ENCODE measurements at regions not wholly inside any gene's neighbourhood (a gene's known extent, or its start where the extent isn't known, plus 50 kb on each side); places are given as distances from the start of the nearest gene placed in this dataset.

- H3K4me3 ChIP-seq (ENCODE audit: low read length in 3 of 3) = no peak overlapping the region
- TF ChIP-seq CTCF (IDR thresholded peaks at IDR 0.05; ENCODE audit: borderline replicate concordance, extremely low read depth, insufficient read depth) = no peak
- DNase-seq (no peak), FAIRE-seq (no peak)
- H3K27me3 ChIP-seq (ENCODE audit: control insufficient read depth, insufficient read depth, low read length) = no peaks in the 10 kb centered on the region
- no peaks in the 10 kb centered on the region for H3K4me1 ChIP-seq (ENCODE audit: control insufficient read depth in 2 of 3, insufficient read depth in 2 of 3, low read depth in 1 of 3, low read length in 3 of 3)
- no peak overlapping the region for H3K9ac ChIP-seq (ENCODE audit: low read length in 3 of 3)
- intact Hi-C loops (cut with DNase I) = no loop called here
- H3K27ac ChIP-seq (ENCODE audit: low read depth in 2 of 2, low read length in 2 of 2) = no peak overlapping the region
- H3K36me3 ChIP-seq (ENCODE audit: control insufficient read depth in 2 of 3, insufficient read depth in 3 of 3, low read length in 3 of 3) = no peaks in the 10 kb centered on the region
- no peaks in the 10 kb centered on the region for H3K9me3 ChIP-seq (ENCODE audit: control insufficient read depth in 2 of 3, insufficient read depth in 1 of 3, low read length in 3 of 3)
Measured at GRCh38 chr4:30847167-30847566, 127.0 kb downstream of the PCDH7 start.

- no peak for TF ChIP-seq CTCF (IDR thresholded peaks at IDR 0.05; ENCODE audit: borderline replicate concordance, extremely low read depth, insufficient read depth)
- Histone ChIP-seq H3K36me3 (ENCODE audit: control insufficient read depth in 2 of 3, insufficient read depth in 3 of 3, low read length in 3 of 3) (no peaks in the 10 kb centered on the region), H3K4me1 (ENCODE audit: control insufficient read depth in 2 of 3, insufficient read depth in 2 of 3, low read depth in 1 of 3, low read length in 3 of 3) (no peaks in the 10 kb centered on the region), H3K9ac (ENCODE audit: low read length in 3 of 3) (no peak overlapping the region), H3K4me3 (ENCODE audit: low read length in 3 of 3) (no peak overlapping the region), H3K9me3 (ENCODE audit: control insufficient read depth in 2 of 3, insufficient read depth in 1 of 3, low read length in 3 of 3) (no peaks in the 10 kb centered on the region), H3K27ac (ENCODE audit: low read depth in 2 of 2, low read length in 2 of 2) (no peak overlapping the region), H3K27me3 (ENCODE audit: control insufficient read depth, insufficient read depth, low read length) (no peaks in the 10 kb centered on the region)
- DNase-seq (no peak), FAIRE-seq (no peak)
- intact Hi-C loops (cut with DNase I) = no loop called here
Measured at GRCh38 chr4:30847958-30848357, 127.8 kb downstream of the PCDH7 start.

- no peaks in the 10 kb centered on the region for H3K27me3 ChIP-seq (ENCODE audit: control insufficient read depth, insufficient read depth, low read length)
- H3K27ac ChIP-seq (ENCODE audit: low read depth in 2 of 2, low read length in 2 of 2) = no peak overlapping the region
- no peaks in the 10 kb centered on the region for H3K36me3 ChIP-seq (ENCODE audit: control insufficient read depth in 2 of 3, insufficient read depth in 3 of 3, low read length in 3 of 3)
- no peaks in the 10 kb centered on the region for H3K4me1 ChIP-seq (ENCODE audit: control insufficient read depth in 2 of 3, insufficient read depth in 2 of 3, low read depth in 1 of 3, low read length in 3 of 3)
- DNase-seq (no peak), FAIRE-seq (no peak)
- intact Hi-C loops (cut with DNase I) = no loop called here
- TF ChIP-seq CTCF (IDR thresholded peaks at IDR 0.05; ENCODE audit: borderline replicate concordance, extremely low read depth, insufficient read depth) = no peak
- no peak overlapping the region for H3K9ac ChIP-seq (ENCODE audit: low read length in 3 of 3)
- no peaks in the 10 kb centered on the region for H3K9me3 ChIP-seq (ENCODE audit: control insufficient read depth in 2 of 3, insufficient read depth in 1 of 3, low read length in 3 of 3)
- H3K4me3 ChIP-seq (ENCODE audit: low read length in 3 of 3) = no peak overlapping the region
Measured at GRCh38 chr4:30854531-30854930, 134.4 kb downstream of the PCDH7 start.

GRCh38 chr4:30855232-30855631 is 135.1 kb downstream of the PCDH7 start:
- H3K9me3 ChIP-seq (ENCODE audit: control insufficient read depth in 2 of 3, insufficient read depth in 1 of 3, low read length in 3 of 3) = no peaks in the 10 kb centered on the region
- FAIRE-seq (no peak), DNase-seq (no peak)
- no peak overlapping the region for H3K9ac ChIP-seq (ENCODE audit: low read length in 3 of 3)
- intact Hi-C loops (cut with DNase I) = no loop called here
- H3K27ac ChIP-seq (ENCODE audit: low read depth in 2 of 2, low read length in 2 of 2) = no peak overlapping the region
- no peak overlapping the region for H3K4me3 ChIP-seq (ENCODE audit: low read length in 3 of 3)
- no peaks in the 10 kb centered on the region for H3K4me1 ChIP-seq (ENCODE audit: control insufficient read depth in 2 of 3, insufficient read depth in 2 of 3, low read depth in 1 of 3, low read length in 3 of 3)
- no peaks in the 10 kb centered on the region for H3K27me3 ChIP-seq (ENCODE audit: control insufficient read depth, insufficient read depth, low read length)
- no peak for TF ChIP-seq CTCF (IDR thresholded peaks at IDR 0.05; ENCODE audit: borderline replicate concordance, extremely low read depth, insufficient read depth)
- no peaks in the 10 kb centered on the region for H3K36me3 ChIP-seq (ENCODE audit: control insufficient read depth in 2 of 3, insufficient read depth in 3 of 3, low read length in 3 of 3)

Data from kidney (tissue), 13 donors.